Neural cell (in vitro differentiated cells): ENCODE measurements at regions not wholly inside any gene's neighbourhood (a gene's known extent, or its start where the extent isn't known, plus 50 kb on each side); places are given as distances from the start of the nearest gene placed in this dataset.

Experiments
- H2AFZ ChIP-seq: fragments of 200-600, 300-800 bp; sonication (generic), shearing (Covaris generic); 2 replicates; pipeline ENCODE4 v1.6.0; 2014; ENCODE audit warnings: low read depth, mild to moderate bottlenecking, antibody characterized with exemption, low read length, moderate library complexity
- H3F3A ChIP-seq: fragments of 200-600 bp; shearing (Covaris generic); 2 replicates; pipeline ENCODE4 v1.6.1; 2016; ENCODE audit warnings: mild to moderate bottlenecking, moderate library complexity, mixed read lengths, antibody characterized with exemption, low read length; ENCODE audit not compliant: insufficient read depth, poor library complexity, severe bottlenecking
- H3K27ac ChIP-seq: fragments of 200-600, 300-800 bp; sonication (generic), shearing (Covaris generic); 2 replicates; pipeline ENCODE4 v1.5.1; 2014; ENCODE audit warnings: mild to moderate bottlenecking, low read length, moderate library complexity
- H3K27me3 ChIP-seq: fragments of 300-800, 200-600 bp; sonication (generic), shearing (Covaris generic); 2 replicates; pipeline ENCODE4 v1.6.0; 2014; ENCODE audit warnings: mild to moderate bottlenecking, low read depth, low read length, moderate library complexity; ENCODE audit not compliant: insufficient read depth
- H3K36me3 ChIP-seq: fragments of 300-800, 200-600 bp; sonication (generic), shearing (Covaris generic); 2 replicates; pipeline ENCODE4 v1.5.1; 2014; ENCODE audit warnings: mild to moderate bottlenecking, antibody characterized with exemption, low read length, moderate library complexity; ENCODE audit not compliant: insufficient read depth
- H3K4me2 ChIP-seq: fragments of 300-800, 200-600 bp; sonication (generic), shearing (Covaris generic); 2 replicates; pipeline ENCODE4 v1.6.0; 2014; ENCODE audit warnings: mild to moderate bottlenecking, low read length
- H3K4me3 ChIP-seq: fragments of 300-800, 200-600 bp; sonication (generic), shearing (Covaris generic); 2 replicates; pipeline ENCODE4 v1.5.1; 2014; ENCODE audit warnings: mild to moderate bottlenecking, low read length, moderate library complexity
- H3K79me2 ChIP-seq: fragments of 200-600 bp; shearing (Covaris generic); replicated peaks from 2 replicates; pipeline ENCODE4 v1.6.0; 2014; ENCODE audit warnings: mild to moderate bottlenecking, low read length, moderate library complexity; ENCODE audit not compliant: insufficient read depth
- H3K9ac ChIP-seq: fragments of 300-800, 200-600 bp; sonication (generic), shearing (Covaris generic); 2 replicates; pipeline ENCODE4 v1.6.1; 2016; ENCODE audit warnings: mild to moderate bottlenecking, low read length, mixed read lengths
- H3K9me2 ChIP-seq: fragments of 200-600 bp; shearing (Covaris generic); 2 replicates; pipeline ENCODE4 v1.6.1; 2016; ENCODE audit warnings: mild to moderate bottlenecking, low read length, mixed read lengths; ENCODE audit not compliant: insufficient read depth
- H3K9me3 ChIP-seq: fragments of 200-600, 300-800 bp; sonication (generic), shearing (Covaris generic); 2 replicates; pipeline ENCODE4 v1.6.1; 2016; ENCODE audit warnings: mild to moderate bottlenecking, mixed run types, low read length, moderate library complexity, mixed read lengths
- H4K20me1 ChIP-seq: fragments of 200-600 bp; shearing (Covaris generic); 2 replicates; pipeline ENCODE4 v1.6.1; 2016; ENCODE audit warnings: mild to moderate bottlenecking, mixed run types; ENCODE audit not compliant: insufficient read depth
- EP300 ChIP-seq: fragments of 450-650 bp; conservative IDR thresholded peaks from 2 replicates; pipeline ENCODE4 v1.6.1; 2014; ENCODE audit warnings: antibody characterized with exemption, mild to moderate bottlenecking, moderate library complexity; ENCODE audit not compliant: poor library complexity, severe bottlenecking
- EZH2 ChIP-seq: fragments of 200-600, 300-800 bp; shearing (Covaris generic), sonication (generic); IDR thresholded peaks from 2 replicates; pipeline ENCODE4 v1.6.1; 2014; ENCODE audit warnings: antibody characterized with exemption, low read length, borderline replicate concordance, mild to moderate bottlenecking; ENCODE audit not compliant: insufficient read depth, poor library complexity, severe bottlenecking
- MXI1 ChIP-seq: fragments of 450-650 bp; conservative IDR thresholded peaks from 2 replicates; pipeline ENCODE4 v1.6.1; 2014; ENCODE audit warnings: antibody characterized with exemption, mild to moderate bottlenecking; ENCODE audit not compliant: poor library complexity, severe bottlenecking
- POLR2AphosphoS5 ChIP-seq: IDR thresholded peaks from 2 replicates; pipeline ENCODE4 v1.6.1; 2012
- RAD21 ChIP-seq: fragments of 450-650 bp; conservative IDR thresholded peaks from 2 replicates; pipeline ENCODE4 v1.6.1; 2014; ENCODE audit warnings: antibody characterized with exemption, mild to moderate bottlenecking, moderate library complexity
- SMC3 ChIP-seq: fragments of 450-650 bp; conservative IDR thresholded peaks from 2 replicates; pipeline ENCODE4 v1.6.1; 2014; ENCODE audit warnings: antibody characterized with exemption, mild to moderate bottlenecking, moderate library complexity; ENCODE audit not compliant: poor library complexity
- TAF1 ChIP-seq: IDR thresholded peaks from 2 replicates; pipeline ENCODE4 v1.6.1; 2012; ENCODE audit warnings: low read depth
- TF ChIP-seq, protein P1 (sequence below): fragments of 450-650 bp; IDR thresholded peaks from 2 replicates; pipeline ENCODE4 v1.5.1; 2014; ENCODE audit warnings: antibody characterized with exemption, mild to moderate bottlenecking, moderate library complexity; ENCODE audit not compliant: poor library complexity, severe bottlenecking
- TF ChIP-seq, protein P2 (sequence below): IDR thresholded peaks from 2 replicates; pipeline ENCODE4 v1.6.1; 2012; ENCODE audit warnings: borderline replicate concordance

DNA sequence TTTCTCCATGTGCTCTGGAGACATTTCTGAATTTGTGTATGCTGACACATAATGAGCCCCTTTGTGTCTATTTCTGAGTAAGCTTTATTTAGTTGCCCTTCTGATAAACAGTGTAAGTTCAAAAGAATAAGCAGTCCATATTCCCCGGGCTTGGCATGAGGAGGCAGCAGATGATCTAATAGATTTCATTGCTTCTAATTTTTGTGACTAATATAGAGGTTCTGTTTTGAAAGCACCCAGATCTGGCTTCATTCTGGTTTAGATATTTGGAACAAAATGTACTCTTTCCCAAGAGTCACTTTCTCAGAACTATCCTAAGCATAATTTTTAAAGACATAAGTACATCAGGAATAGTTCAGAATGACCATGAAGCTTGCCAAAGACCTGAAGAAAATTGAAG, 290.9 kb downstream of the BTG1 start:
- H3F3A ChIP-seq: no peaks in the 10 kb centered on the region
- no peaks in the 10 kb centered on the region for H4K20me1 ChIP-seq
- no peaks in the 10 kb centered on the region for H3K9me2 ChIP-seq
- no peaks in the 10 kb centered on the region for H3K27me3 ChIP-seq
- no peak overlapping the region for H3K4me3 ChIP-seq
- H3K4me2 ChIP-seq: no peak overlapping the region
- H3K36me3 ChIP-seq: no peaks in the 10 kb centered on the region
- TF ChIP-seq, protein P1, sequence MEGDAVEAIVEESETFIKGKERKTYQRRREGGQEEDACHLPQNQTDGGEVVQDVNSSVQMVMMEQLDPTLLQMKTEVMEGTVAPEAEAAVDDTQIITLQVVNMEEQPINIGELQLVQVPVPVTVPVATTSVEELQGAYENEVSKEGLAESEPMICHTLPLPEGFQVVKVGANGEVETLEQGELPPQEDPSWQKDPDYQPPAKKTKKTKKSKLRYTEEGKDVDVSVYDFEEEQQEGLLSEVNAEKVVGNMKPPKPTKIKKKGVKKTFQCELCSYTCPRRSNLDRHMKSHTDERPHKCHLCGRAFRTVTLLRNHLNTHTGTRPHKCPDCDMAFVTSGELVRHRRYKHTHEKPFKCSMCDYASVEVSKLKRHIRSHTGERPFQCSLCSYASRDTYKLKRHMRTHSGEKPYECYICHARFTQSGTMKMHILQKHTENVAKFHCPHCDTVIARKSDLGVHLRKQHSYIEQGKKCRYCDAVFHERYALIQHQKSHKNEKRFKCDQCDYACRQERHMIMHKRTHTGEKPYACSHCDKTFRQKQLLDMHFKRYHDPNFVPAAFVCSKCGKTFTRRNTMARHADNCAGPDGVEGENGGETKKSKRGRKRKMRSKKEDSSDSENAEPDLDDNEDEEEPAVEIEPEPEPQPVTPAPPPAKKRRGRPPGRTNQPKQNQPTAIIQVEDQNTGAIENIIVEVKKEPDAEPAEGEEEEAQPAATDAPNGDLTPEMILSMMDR: no peak
- TF ChIP-seq RAD21 (no peak), MXI1 (no peak), EP300 (no peak), POLR2AphosphoS5 (no peak), SMC3 (no peak), EZH2 (no peak), TAF1 (no peak)
- TF ChIP-seq, protein P2, sequence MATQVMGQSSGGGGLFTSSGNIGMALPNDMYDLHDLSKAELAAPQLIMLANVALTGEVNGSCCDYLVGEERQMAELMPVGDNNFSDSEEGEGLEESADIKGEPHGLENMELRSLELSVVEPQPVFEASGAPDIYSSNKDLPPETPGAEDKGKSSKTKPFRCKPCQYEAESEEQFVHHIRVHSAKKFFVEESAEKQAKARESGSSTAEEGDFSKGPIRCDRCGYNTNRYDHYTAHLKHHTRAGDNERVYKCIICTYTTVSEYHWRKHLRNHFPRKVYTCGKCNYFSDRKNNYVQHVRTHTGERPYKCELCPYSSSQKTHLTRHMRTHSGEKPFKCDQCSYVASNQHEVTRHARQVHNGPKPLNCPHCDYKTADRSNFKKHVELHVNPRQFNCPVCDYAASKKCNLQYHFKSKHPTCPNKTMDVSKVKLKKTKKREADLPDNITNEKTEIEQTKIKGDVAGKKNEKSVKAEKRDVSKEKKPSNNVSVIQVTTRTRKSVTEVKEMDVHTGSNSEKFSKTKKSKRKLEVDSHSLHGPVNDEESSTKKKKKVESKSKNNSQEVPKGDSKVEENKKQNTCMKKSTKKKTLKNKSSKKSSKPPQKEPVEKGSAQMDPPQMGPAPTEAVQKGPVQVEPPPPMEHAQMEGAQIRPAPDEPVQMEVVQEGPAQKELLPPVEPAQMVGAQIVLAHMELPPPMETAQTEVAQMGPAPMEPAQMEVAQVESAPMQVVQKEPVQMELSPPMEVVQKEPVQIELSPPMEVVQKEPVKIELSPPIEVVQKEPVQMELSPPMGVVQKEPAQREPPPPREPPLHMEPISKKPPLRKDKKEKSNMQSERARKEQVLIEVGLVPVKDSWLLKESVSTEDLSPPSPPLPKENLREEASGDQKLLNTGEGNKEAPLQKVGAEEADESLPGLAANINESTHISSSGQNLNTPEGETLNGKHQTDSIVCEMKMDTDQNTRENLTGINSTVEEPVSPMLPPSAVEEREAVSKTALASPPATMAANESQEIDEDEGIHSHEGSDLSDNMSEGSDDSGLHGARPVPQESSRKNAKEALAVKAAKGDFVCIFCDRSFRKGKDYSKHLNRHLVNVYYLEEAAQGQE: no peak
- H3K9me3 ChIP-seq: no peaks in the 10 kb centered on the region
- H3K9ac ChIP-seq: no peak overlapping the region
- H3K27ac ChIP-seq: no peak overlapping the region
- H3K79me2 ChIP-seq: no peaks in the 10 kb centered on the region
- H2AFZ ChIP-seq: no peak overlapping the region

DNA sequence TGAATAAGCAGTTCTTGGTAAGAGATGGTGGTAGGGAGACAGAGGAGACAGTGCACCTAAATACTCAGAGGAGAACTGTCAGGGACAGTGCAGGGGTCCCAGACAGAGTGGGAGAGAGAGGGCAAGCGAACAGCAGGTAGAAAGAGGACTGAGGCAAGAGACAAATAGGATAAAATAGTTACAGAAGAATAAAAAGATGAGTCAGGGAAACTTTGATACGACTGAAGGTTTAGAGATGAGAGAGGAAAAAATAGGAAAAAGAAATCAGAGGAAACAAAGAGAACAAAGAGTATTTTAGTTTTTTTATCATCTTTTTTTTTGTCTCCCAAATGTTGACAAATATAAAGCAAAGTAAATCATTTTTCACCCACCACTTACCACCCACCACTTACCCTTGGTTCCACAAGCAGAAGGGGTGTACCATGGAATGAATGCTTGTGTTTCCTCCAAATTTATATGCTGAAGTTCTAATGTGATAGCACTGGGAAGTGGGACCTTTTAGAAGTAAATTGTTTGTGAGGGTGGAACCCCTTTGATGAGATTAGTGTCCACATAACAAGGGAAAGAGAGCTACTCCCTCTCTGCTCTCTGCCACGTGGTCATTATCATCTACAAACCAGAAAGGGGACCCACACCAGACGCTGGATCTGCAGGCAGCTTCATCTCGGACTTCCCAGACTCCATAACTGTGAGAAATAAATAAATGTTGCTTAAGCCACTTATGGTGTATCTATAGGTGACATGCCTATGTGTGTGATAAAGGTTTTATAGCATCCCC, 292.1 kb downstream of the BTG1 start:
- Histone ChIP-seq H3K9ac (no peak overlapping the region), H3K27me3 (no peaks in the 10 kb centered on the region), H3K4me3 (no peak overlapping the region), H3K79me2 (no peaks in the 10 kb centered on the region), H3K9me3 (no peaks in the 10 kb centered on the region), H3F3A (no peaks in the 10 kb centered on the region), H4K20me1 (no peaks in the 10 kb centered on the region), H3K36me3 (no peaks in the 10 kb centered on the region), H3K4me2 (no peak overlapping the region), H3K27ac (no peak overlapping the region), H2AFZ (no peak overlapping the region), H3K9me2 (no peaks in the 10 kb centered on the region)
- TF ChIP-seq EP300: no peak
- TF ChIP-seq EZH2: no peak
- TF ChIP-seq SMC3: no peak
- no peak for TF ChIP-seq POLR2AphosphoS5
